IMR-90 (cell line): ENCODE measurements at regions not wholly inside any gene's neighbourhood (a gene's known extent, or its start where the extent isn't known, plus 50 kb on each side); places are given as distances from the start of the nearest gene placed in this dataset.

ENCODE experiments used
- ATAC-seq: fragments of 200-7000 bp; cut with Tn5 transposase; 2 replicates; pipeline ENCODE4 v1.9.1; 2020; ENCODE audit warnings: low read depth, mild to moderate bottlenecking, moderate library complexity
- BruUV-seq: library from RNA; stranded (reverse); fragments of 400-500 nt; replicated peaks from 2 replicates; lab custom pipeline; 2021; lab: Mats Ljungman, UMichigan
- CTCF ChIA-PET: fragments of 300-600 bp; formaldehyde crosslinking; extraction: SDS; loops from one replicate; lab custom pipeline; 2021; ENCODE audit warnings: antibody characterized with exemption; lab: Yijun Ruan, JAX
- POLR2A ChIA-PET: fragments of 300-600 bp; sonication (Branson Sonifier 250); formaldehyde crosslinking; loops from one replicate; lab custom pipeline; 2022; ENCODE audit warnings: antibody characterized with exemption; ENCODE audit not compliant: unreplicated experiment; lab: Charles Lee
- DNase-seq: peaks from one replicate; pipeline ENCODE4 v3.0.0; 2013
- H2AFZ ChIP-seq: replicated peaks from 2 replicates; pipeline ENCODE3; 2013; ENCODE audit warnings: low read length, mild to moderate bottlenecking; ENCODE audit not compliant: poor library complexity
- H2AK5ac ChIP-seq: 2 replicates; pipeline ENCODE4 v1.6.1; 2013; ENCODE audit warnings: low read depth, low read length, inconsistent platforms
- H2AK9ac ChIP-seq: replicated peaks from 2 replicates; pipeline ENCODE3; 2013; ENCODE audit warnings: mild to moderate bottlenecking, low read depth, low read length, moderate library complexity; ENCODE audit not compliant: poor library complexity
- H2BK120ac ChIP-seq: 2 replicates; pipeline ENCODE4 v1.6.1; 2013; ENCODE audit warnings: low read depth, low read length, inconsistent platforms
- H2BK15ac ChIP-seq: 3 replicates; pipeline ENCODE4 v1.6.1; 2013; ENCODE audit warnings: low read depth, low read length, inconsistent platforms
- H2BK20ac ChIP-seq: 2 replicates; pipeline ENCODE4 v1.6.1; 2013; ENCODE audit warnings: low read depth, mild to moderate bottlenecking, inconsistent platforms, low read length, moderate library complexity
- H2BK5ac ChIP-seq: 2 replicates; pipeline ENCODE4 v1.6.1; 2013; ENCODE audit warnings: mild to moderate bottlenecking, low read depth, low read length, inconsistent platforms; ENCODE audit not compliant: poor library complexity, severe bottlenecking
- H3K14ac ChIP-seq: replicated peaks from 2 replicates; pipeline ENCODE4 v1.6.1; 2013; ENCODE audit warnings: low read depth, low read length, inconsistent platforms
- H3K18ac ChIP-seq: 2 replicates; pipeline ENCODE4 v1.6.1; 2013; ENCODE audit warnings: low read depth, low read length, control low read depth
- H3K23ac ChIP-seq: 2 replicates; pipeline ENCODE4 v1.6.1; 2013; ENCODE audit warnings: low read depth, low read length, inconsistent platforms
- H3K27ac ChIP-seq: 2 replicates; pipeline ENCODE4 v1.5.1; 2013; ENCODE audit warnings: mild to moderate bottlenecking, control low read depth, low read length; ENCODE audit not compliant: insufficient read depth
- H3K27me3 ChIP-seq: 2 replicates; pipeline ENCODE4 v1.6.1; 2013; ENCODE audit warnings: low read length; ENCODE audit not compliant: control insufficient read depth, insufficient read depth
- H3K36me3 ChIP-seq: 2 replicates; pipeline ENCODE4 v1.6.1; 2013; ENCODE audit warnings: low read length, mixed read lengths; ENCODE audit not compliant: control insufficient read depth, insufficient read depth
- H3K4ac ChIP-seq: 2 replicates; pipeline ENCODE4 v1.6.1; 2013; ENCODE audit warnings: low read depth, low read length, inconsistent platforms
- H3K4me1 ChIP-seq: 2 replicates; pipeline ENCODE4 v1.6.1; 2013; ENCODE audit warnings: low read length, mixed read lengths; ENCODE audit not compliant: control insufficient read depth, insufficient read depth
- H3K4me2 ChIP-seq: 2 replicates; pipeline ENCODE4 v1.6.1; 2013; ENCODE audit warnings: low read depth, mild to moderate bottlenecking, control low read depth, low read length, moderate library complexity
- H3K4me3 ChIP-seq: 2 replicates; pipeline ENCODE4 v1.5.1; 2013; ENCODE audit warnings: low read depth, mild to moderate bottlenecking, control low read depth, low read length, moderate library complexity; ENCODE audit not compliant: insufficient read depth
- H3K56ac ChIP-seq: 2 replicates; pipeline ENCODE4 v1.6.1; 2013; ENCODE audit warnings: low read length, inconsistent platforms; ENCODE audit not compliant: insufficient read depth; ENCODE audit errors: extremely low read depth
- H3K79me1 ChIP-seq, 2 experiments: 2 replicates each; pipeline ENCODE4 v1.6.1; 2013; ENCODE audit warnings: low read length in 2 of 2, inconsistent platforms in 1 of 2, low read depth in 1 of 2
- H3K9ac ChIP-seq: 2 replicates; pipeline ENCODE4 v1.6.1; 2013; ENCODE audit warnings: low read depth, low read length, control low read depth
- H3K9me1 ChIP-seq: 2 replicates; pipeline ENCODE4 v1.6.1; 2013; ENCODE audit warnings: low read length, inconsistent platforms; ENCODE audit not compliant: insufficient read depth
- H3K9me3 ChIP-seq: 2 replicates; pipeline ENCODE4 v1.6.1; 2013; ENCODE audit warnings: low read length; ENCODE audit not compliant: control insufficient read depth, insufficient read depth
- H4K20me1 ChIP-seq: 2 replicates; pipeline ENCODE4 v1.6.1; 2013; ENCODE audit warnings: low read length, inconsistent platforms; ENCODE audit not compliant: insufficient read depth
- H4K5ac ChIP-seq: 2 replicates; pipeline ENCODE4 v1.6.1; 2013; ENCODE audit warnings: mild to moderate bottlenecking, low read depth, low read length, control low read depth
- H4K8ac ChIP-seq, 2 experiments: 2 replicates each; pipeline ENCODE4 v1.6.1; 2013; ENCODE audit warnings: low read depth in 2 of 2, low read length in 2 of 2, control low read depth in 1 of 2, inconsistent platforms in 1 of 2
- H4K91ac ChIP-seq: 2 replicates; pipeline ENCODE4 v1.6.1; 2013; ENCODE audit warnings: low read depth, low read length, inconsistent platforms; ENCODE audit not compliant: insufficient read depth
- BHLHE40 ChIP-seq: fragments of 150-350 bp; IDR thresholded peaks from 2 replicates; pipeline ENCODE4 v1.6.1; 2016; ENCODE audit warnings: mild to moderate bottlenecking, low read depth, low read length
- MAFK ChIP-seq: IDR thresholded peaks from 2 replicates; pipeline ENCODE4 v1.6.1; 2012; ENCODE audit warnings: low read depth, low read length, improper control_type of control experiment
- WGBS, 2 experiments: methylation state at CpG; one replicate each; pipeline versions ENCODE4 v1.1.5 to v1.1.7; 2013; ENCODE audit warnings: missing lambda C conversion rate in 2 of 2; ENCODE audit not compliant: insufficient read length in 1 of 2; ENCODE audit errors: extremely low coverage in 2 of 2; 5-methylcytosine and 5-hydroxymethylcytosine counted together
- dilution Hi-C: fragments of 300-500 bp; cut with HindIII; formaldehyde crosslinking; loops from one replicate; pipeline ENCODE4 v1.14.3; 2018; ENCODE audit warnings: low sequenced_read_pairs; ENCODE audit not compliant: unreplicated experiment
- in situ Hi-C: fragments of 300-500 bp; cut with MboI; formaldehyde crosslinking; loops from 3 replicates; pipeline ENCODE4 v1.14.3; 2019; ENCODE audit warnings: low sequenced_read_pairs, inconsistent platforms, mixed read lengths
- intact Hi-C: fragments of 100-400 bp; cut with micrococcal nuclease; formaldehyde crosslinking; loops from 2 replicates; pipeline ENCODE4 v1.10.0; 2022

- dilution Hi-C loops, result no loop called here
Observed at GRCh38 chr4:18767921-18768320, 746.4 kb upstream of the LCORL start.

More at GRCh38 chr4:18767921-18768320, 746.4 kb upstream of the LCORL start:
- Histone ChIP-seq H4K20me1 (no peaks in the 10 kb centered on the region), H3K4me1 (no peaks in the 10 kb centered on the region), H2BK15ac (no peak overlapping the region), H3K4me3 (no peak overlapping the region), H3K79me1 (no peaks in the 10 kb centered on the region), H2AK9ac (no peak overlapping the region), H3K9ac (no peak overlapping the region), H3K9me3 (peaks cover 7% of the 10 kb centered on the region), H3K27ac (no peak overlapping the region), H3K9me1 (no peaks in the 10 kb centered on the region), H2BK20ac (no peak overlapping the region), H3K4ac (no peak overlapping the region), H4K8ac (no peak overlapping the region), H2BK120ac (no peak overlapping the region), H3K14ac (no peak overlapping the region), H3K56ac (no peak overlapping the region), H3K4me2 (no peak overlapping the region), H3K27me3 (no peaks in the 10 kb centered on the region), H3K23ac (no peak overlapping the region), H4K91ac (no peak overlapping the region), H3K18ac (no peak overlapping the region), H4K5ac (no peak overlapping the region), H3K36me3 (no peaks in the 10 kb centered on the region), H2AFZ (no peak overlapping the region), H2BK5ac (no peak overlapping the region), H2AK5ac (no peak overlapping the region)
- no peak for DNase-seq
- no peak for ATAC-seq
- no CpG with 5 or more reads among the region's 2 CpGs for WGBS, 2 experiments
- ChIA-PET CTCF (no interaction called here), POLR2A (no interaction called here)
- TF ChIP-seq BHLHE40, result no peak
- TF ChIP-seq MAFK, result peak; percentile 62
- in situ Hi-C loops (no loop called here), intact Hi-C loops (no loop called here)
- no TSS peak for BruUV-seq
